MCF 10A (cell line): ENCODE measurements at regions not wholly inside any gene's neighbourhood (a gene's known extent, or its start where the extent isn't known, plus 50 kb on each side); places are given as distances from the start of the nearest gene placed in this dataset.
A peak's percentile ranks its signal among the peaks of the same experiment; 100 is the strongest.

ENCODE experiments used
- BruUV-seq: library from RNA; stranded (reverse); fragments of 400-500 nt; replicated peaks from 2 replicates; lab custom pipeline; 2021; lab: Mats Ljungman, UMichigan
- CTCF ChIA-PET: fragments of 300-600 bp; sonication (Branson Sonifier 250); formaldehyde crosslinking; extraction: SDS; loops from one replicate; lab custom pipeline; 2021; ENCODE audit warnings: antibody characterized with exemption, inconsistent platforms; lab: Yijun Ruan, JAX
- POLR2A ChIA-PET: fragments of 300-600, 350-650 bp; sonication (Branson Sonifier 250); formaldehyde crosslinking; extraction: SDS; loops from one replicate; lab custom pipeline; 2020; ENCODE audit warnings: antibody characterized with exemption, inconsistent platforms; lab: Yijun Ruan, JAX
- DNase-seq: peaks from one replicate; pipeline ENCODE4 v3.0.0-alpha.2; 2018; ENCODE audit not compliant: unreplicated experiment
- H3K27ac Mint-ChIP-seq: one replicate; pipeline ENCODE4 v1.8.0; 2022; ENCODE audit warnings: mild to moderate bottlenecking, low read depth, mixed read lengths; ENCODE audit not compliant: unreplicated experiment
- H3K27me3 Mint-ChIP-seq: one replicate; pipeline ENCODE4 v1.8.0; 2022; ENCODE audit warnings: mixed read lengths; ENCODE audit not compliant: insufficient read depth, unreplicated experiment
- H3K36me3 Mint-ChIP-seq: one replicate; pipeline ENCODE4 v1.8.0; 2022; ENCODE audit warnings: mild to moderate bottlenecking, moderate library complexity, mixed read lengths; ENCODE audit not compliant: insufficient read depth, unreplicated experiment
- H3K4me1 Mint-ChIP-seq: one replicate; pipeline ENCODE4 v1.8.0; 2022; ENCODE audit warnings: mixed read lengths; ENCODE audit not compliant: insufficient read depth, unreplicated experiment
- H3K4me3 Mint-ChIP-seq: one replicate; pipeline ENCODE4 v1.8.0; 2022; ENCODE audit warnings: mild to moderate bottlenecking, moderate library complexity, mixed read lengths; ENCODE audit not compliant: unreplicated experiment
- H3K9me3 Mint-ChIP-seq: one replicate; pipeline ENCODE4 v1.8.0; 2022; ENCODE audit warnings: mixed read lengths; ENCODE audit not compliant: unreplicated experiment
- CTCF ChIP-seq: fragments of 200-600 bp; IDR thresholded peaks from one replicate; pipeline ENCODE4 v1.8.0; 2022; ENCODE audit warnings: antibody characterized with exemption, mild to moderate bottlenecking; ENCODE audit not compliant: unreplicated experiment
- intact Hi-C: fragments of 100-400 bp; cut with micrococcal nuclease; formaldehyde crosslinking; loops from 2 replicates; pipeline ENCODE4 v1.14.1; 2022

GRCh38 chr3:45311327-45311726 is 77.0 kb upstream of the LARS2 start:
- Mint-ChIP-seq H3K36me3 (peaks cover 5% of the 10 kb centered on the region), H3K9me3 (no peaks in the 10 kb centered on the region), H3K4me3 (no peak overlapping the region), H3K4me1 (no peaks in the 10 kb centered on the region), H3K27ac (no peak overlapping the region), H3K27me3 (peaks cover 32% of the 10 kb centered on the region)
- no peak for DNase-seq
- CTCF ChIA-PET: interaction anchor here (1.0 kb wide), 1 partner anchor 17 kb away, joined by 5 read pairs; no protein-coding TSS in a partner anchor
- intact Hi-C loops: no loop called here
- no peak for TF ChIP-seq CTCF
- POLR2A ChIA-PET: no interaction called here
- no TSS peak for BruUV-seq

- ChIA-PET CTCF (interaction anchor here (0.6 to 1.0 kb wide), 2 partner anchors 18 to 83 kb away, joined by 3 to 5 read pairs; no protein-coding TSS in a partner anchor), POLR2A (no interaction called here)
- Mint-ChIP-seq H3K4me3 (no peak overlapping the region), H3K27ac (no peak overlapping the region), H3K4me1 (no peaks in the 10 kb centered on the region), H3K36me3 (peaks cover 5% of the 10 kb centered on the region), H3K27me3 (peaks cover 31% of the 10 kb centered on the region), H3K9me3 (no peaks in the 10 kb centered on the region)
- TF ChIP-seq CTCF: no peak
- peak; percentile 14 for DNase-seq
- no TSS peak for BruUV-seq
- intact Hi-C loops: no loop called here
Measured at GRCh38 chr3:45311953-45312801, 76.2 kb upstream of the LARS2 start.

DNA sequence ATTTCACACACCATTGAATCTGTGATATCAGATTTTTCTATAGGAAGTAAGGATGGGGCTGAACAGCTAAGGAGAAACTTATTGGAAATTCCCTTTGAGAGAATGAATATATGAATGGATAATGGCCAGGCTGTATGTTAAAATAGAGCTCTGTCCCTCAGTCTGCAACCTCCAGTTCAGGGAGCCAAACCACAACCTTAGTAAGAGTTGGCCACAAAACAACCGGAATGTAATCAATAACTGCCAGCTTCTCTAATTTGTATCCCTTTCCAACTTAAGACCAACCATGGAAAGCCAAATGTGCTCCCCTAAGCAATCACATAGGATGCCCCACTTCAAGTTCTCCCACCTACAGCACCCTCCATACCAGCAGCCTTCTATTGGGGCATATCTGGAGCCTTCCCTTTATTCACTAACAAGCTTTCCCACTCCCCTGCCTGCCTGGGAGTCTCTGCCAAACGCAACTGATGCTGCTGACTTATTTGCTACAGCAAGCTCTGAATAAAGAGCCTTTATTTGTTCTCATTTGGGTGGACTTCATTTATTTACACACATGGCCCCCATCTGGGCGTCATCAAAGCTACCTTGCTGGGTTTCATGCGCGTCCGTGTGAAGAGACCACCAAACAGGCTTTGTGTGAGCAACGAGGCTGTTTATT is 75.4 kb upstream of the LARS2 start:
- no peak overlapping the region for H3K4me3 Mint-ChIP-seq
- DNase-seq: no peak
- POLR2A ChIA-PET: no interaction called here
- H3K4me1 Mint-ChIP-seq: no peaks in the 10 kb centered on the region
- peaks cover 5% of the 10 kb centered on the region for H3K36me3 Mint-ChIP-seq
- CTCF ChIA-PET: interaction anchor here (0.6 kb wide), 1 partner anchor 82 kb away, joined by 3 read pairs; no protein-coding TSS in a partner anchor
- no peak overlapping the region for H3K27ac Mint-ChIP-seq
- TF ChIP-seq CTCF: no peak
- peaks cover 31% of the 10 kb centered on the region for H3K27me3 Mint-ChIP-seq
- no peaks in the 10 kb centered on the region for H3K9me3 Mint-ChIP-seq
- intact Hi-C loops: no loop called here
- no TSS peak for BruUV-seq

DNA sequence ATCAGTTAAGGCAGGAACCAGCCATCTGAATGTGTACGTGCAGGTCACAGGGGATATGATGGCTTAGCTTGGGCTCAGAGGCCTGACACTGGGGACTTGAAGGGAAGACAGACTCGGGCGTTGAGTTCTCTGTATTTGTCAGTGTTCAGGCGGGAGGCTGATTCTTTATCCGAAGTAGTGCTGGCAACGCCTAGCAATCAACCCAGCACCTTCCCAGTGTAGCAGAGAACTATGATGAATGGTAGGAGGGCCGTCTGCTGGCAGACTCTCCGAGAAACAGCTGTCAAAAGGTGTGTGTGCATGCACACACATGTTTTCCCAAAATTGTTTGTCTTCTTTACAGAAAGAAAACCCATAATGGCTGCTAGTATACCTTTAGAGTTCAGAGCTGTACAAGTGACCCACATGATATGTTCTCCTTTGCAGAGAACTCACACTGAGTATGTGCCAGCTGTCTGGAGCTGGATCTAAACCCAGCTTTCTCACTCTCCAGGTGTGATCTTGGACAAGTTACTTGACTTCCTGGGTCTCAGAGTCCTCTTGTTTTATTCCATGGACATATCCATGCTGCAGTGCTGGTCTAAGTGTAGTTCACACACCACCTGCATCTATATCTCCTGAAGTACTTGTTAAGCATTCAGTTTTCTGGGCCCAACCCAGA is 74.5 kb upstream of the LARS2 start:
- no peak overlapping the region for H3K4me3 Mint-ChIP-seq
- no peak for DNase-seq
- H3K4me1 Mint-ChIP-seq: no peaks in the 10 kb centered on the region
- no peak overlapping the region for H3K27ac Mint-ChIP-seq
- POLR2A ChIA-PET: no interaction called here
- CTCF ChIA-PET: no interaction called here
- H3K27me3 Mint-ChIP-seq: peaks cover 31% of the 10 kb centered on the region
- no TSS peak for BruUV-seq
- H3K36me3 Mint-ChIP-seq: peaks cover 5% of the 10 kb centered on the region
- no peak for TF ChIP-seq CTCF
- H3K9me3 Mint-ChIP-seq: no peaks in the 10 kb centered on the region
- intact Hi-C loops: no loop called here
